ENCODE measurements at regions not wholly inside any gene's neighbourhood (a gene's known extent, or its start where the extent isn't known, plus 50 kb on each side); places are given as distances from the start of the nearest gene placed in this dataset.
"Not testable (repeated sequence)": the region's sequence is repeated elsewhere in the genome, so short reads cannot be mapped to it uniquely, and the experiment has no call there.

DNA sequence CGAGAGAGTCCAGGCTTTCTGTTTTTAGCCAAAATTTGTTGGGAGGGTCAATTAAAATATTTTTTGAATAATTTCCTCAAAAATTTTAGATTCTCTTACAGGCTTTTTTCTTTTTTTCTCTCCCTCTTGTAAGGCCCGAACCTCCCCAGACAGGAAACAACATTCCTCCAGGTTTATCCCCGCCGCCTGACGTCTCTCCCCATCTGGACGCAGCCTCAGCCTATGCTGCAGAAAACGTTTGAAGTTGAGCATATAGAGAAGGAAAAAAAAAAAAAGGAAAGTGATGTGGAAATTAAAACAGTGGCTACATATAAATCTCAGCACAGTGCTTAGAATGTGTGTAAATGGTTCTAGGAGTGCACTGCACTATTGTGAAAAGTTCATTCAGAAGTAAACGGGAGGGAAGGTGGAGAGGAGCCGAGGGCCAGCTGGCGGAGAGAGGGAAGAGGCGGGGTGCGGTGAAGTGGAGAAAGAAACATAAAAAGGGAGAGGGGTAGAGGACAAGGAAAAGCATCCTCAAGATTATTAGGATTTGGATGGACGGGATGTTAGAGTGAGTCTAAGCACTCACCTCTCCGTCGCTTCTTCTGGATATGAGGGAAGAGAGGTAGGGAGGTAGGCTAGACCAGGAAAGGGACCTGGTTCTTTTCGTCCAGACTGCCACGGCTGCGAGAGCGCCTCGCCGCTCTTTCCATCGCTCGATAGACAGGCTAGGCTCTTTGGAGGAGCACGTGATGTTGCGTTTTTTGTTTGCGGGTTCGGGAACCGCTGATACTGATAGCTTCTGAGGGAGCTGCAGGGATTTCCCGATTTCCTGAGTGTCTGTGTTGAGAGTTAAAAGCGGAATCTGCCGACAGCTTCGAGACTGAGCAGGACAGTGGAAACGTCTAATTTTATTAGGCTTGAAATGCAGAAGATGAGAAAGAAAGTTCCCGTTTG is 98.7 kb downstream of the TRIM27 start:
- DNase-seq: no peak
- Histone ChIP-seq H3K9me3 (peaks cover 0 to 16% (median 0%) of the 10 kb centered on the region in 4 donors), H3K4me3 (no peak overlapping the region), H3K36me3 (no peaks in the 10 kb centered on the region), H3K4me1 (peaks cover 0 to 14% (median 5%) of the 10 kb centered on the region in 4 donors), H3K27ac (no peak overlapping the region), H3K27me3 (peaks cover 8 to 96% (median 54%) of the 10 kb centered on the region in 3 donors)
- TF ChIP-seq, protein P1, sequence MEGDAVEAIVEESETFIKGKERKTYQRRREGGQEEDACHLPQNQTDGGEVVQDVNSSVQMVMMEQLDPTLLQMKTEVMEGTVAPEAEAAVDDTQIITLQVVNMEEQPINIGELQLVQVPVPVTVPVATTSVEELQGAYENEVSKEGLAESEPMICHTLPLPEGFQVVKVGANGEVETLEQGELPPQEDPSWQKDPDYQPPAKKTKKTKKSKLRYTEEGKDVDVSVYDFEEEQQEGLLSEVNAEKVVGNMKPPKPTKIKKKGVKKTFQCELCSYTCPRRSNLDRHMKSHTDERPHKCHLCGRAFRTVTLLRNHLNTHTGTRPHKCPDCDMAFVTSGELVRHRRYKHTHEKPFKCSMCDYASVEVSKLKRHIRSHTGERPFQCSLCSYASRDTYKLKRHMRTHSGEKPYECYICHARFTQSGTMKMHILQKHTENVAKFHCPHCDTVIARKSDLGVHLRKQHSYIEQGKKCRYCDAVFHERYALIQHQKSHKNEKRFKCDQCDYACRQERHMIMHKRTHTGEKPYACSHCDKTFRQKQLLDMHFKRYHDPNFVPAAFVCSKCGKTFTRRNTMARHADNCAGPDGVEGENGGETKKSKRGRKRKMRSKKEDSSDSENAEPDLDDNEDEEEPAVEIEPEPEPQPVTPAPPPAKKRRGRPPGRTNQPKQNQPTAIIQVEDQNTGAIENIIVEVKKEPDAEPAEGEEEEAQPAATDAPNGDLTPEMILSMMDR (IDR thresholded peaks at IDR 0.05): no peak
- no peak for TF ChIP-seq POLR2A (IDR thresholded peaks at IDR 0.05)
- WGBS, 5 donors: 3 to 7% (median 5%) methylated on average over 34 of the region's 34 CpGs
- intact Hi-C loops (cut with DNase I; ENCODE audit: low total_unique reads): no loop called here

DNA sequence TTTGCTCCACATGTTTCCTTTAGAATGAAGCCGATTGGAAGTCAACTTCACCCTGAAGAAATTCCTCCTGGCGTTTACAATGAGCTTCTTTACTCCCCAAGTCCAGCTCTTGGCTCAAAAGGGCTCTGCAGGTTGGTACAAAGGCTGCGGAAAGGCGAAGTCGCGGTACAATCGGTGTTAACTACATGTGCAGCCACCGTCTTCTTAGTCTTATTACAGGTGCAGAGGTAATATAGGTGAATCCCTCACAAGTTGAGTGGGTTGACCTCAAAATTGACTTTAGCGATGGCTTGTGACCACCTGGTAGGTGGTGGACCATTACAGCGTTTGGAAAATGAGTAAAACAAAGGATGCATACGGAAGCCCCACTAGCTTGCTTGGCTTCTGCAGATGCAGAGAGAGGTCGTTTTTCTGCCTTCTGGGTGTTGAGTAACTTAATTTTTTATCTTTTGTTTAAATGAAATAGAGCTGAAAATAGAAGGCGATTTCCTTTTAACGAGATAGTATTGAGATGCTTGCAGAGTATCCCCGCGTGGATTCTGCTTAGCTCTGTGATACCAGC is 98.0 kb downstream of the TRIM27 start:
- Histone ChIP-seq H3K4me1 (peaks cover 0 to 14% (median 5%) of the 10 kb centered on the region in 4 donors), H3K9me3 (peaks cover 0 to 16% (median 0%) of the 10 kb centered on the region in 4 donors), H3K4me3 (no peak overlapping the region), H3K36me3 (no peaks in the 10 kb centered on the region), H3K27me3 (peaks cover 8 to 88% (median 54%) of the 10 kb centered on the region in 3 donors), H3K27ac (no peak overlapping the region)
- intact Hi-C loops (cut with DNase I; ENCODE audit: low total_unique reads): no loop called here
- no peak for DNase-seq
- WGBS, 5 donors: 11 to 19% (median 15%) methylated on average over 16 of the region's 16 CpGs
- TF ChIP-seq, protein P1 (IDR thresholded peaks at IDR 0.05): no peak
- no peak for TF ChIP-seq POLR2AphosphoS5 (IDR thresholded peaks at IDR 0.05)

DNA sequence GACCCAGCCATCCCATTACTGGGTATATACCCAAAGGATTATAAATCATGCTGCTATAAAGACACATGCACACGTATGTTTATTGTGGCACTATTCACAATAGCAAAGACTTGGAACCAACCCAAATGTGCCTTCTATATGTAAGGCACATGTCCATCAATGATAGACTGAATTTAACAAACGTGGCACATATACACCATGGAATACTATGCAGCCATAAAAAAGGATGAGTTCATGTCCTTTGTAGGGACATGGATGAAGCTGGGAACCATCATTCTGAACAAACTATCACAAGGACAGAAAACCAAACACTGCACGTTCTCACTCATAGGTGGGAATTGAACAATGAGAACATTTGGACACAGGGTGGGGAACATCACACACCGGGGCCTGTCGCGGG is 92.1 kb downstream of the TRIM27 start:
- not testable (repeated sequence) for H3K36me3 ChIP-seq, H3K27ac ChIP-seq, H3K9me3 ChIP-seq, H3K4me3 ChIP-seq, H3K4me1 ChIP-seq, DNase-seq
- intact Hi-C loops (cut with DNase I; ENCODE audit: low total_unique reads): loop anchor here (10.0 kb wide), 1 partner anchor 183 kb away; no protein-coding TSS in a partner anchor
- peaks cover 0 to 73% (median 20%) of the 10 kb centered on the region in 3 donors for H3K27me3 ChIP-seq
- WGBS, 5 donors: 78 to 85% (median 82%) methylated on average over 6 of the region's 6 CpGs

DNA sequence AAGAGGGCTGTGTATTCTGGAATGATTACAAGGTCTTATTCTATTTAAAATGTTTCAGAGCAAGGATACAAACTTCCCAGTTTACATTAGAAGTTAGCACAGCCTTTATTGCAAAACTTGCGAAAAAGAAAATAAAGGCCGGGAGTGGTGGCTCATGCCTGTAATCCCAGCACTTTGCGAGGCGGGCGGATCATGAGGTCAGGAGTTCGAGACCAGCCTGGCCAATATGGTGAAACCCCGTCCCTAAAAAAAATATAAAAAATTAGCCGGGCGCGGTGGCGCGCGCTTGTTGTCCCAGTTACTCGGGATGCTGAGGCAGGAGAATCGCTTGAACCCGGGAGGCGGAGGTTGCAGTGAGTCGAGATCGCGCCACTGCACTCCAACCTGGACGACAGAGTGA is 87.1 kb downstream of the TRIM27 start:
- 32 to 45% (median 42%) methylated on average over 21 of the region's 21 CpGs for WGBS, 5 donors
- DNase-seq, H3K9me3 ChIP-seq, H3K36me3 ChIP-seq, H3K27ac ChIP-seq, H3K4me3 ChIP-seq: not testable (repeated sequence)
- Histone ChIP-seq H3K27me3 (peaks cover 0 to 53% (median 11%) of the 10 kb centered on the region in 3 donors), H3K4me1 (peaks cover 0 to 28% (median 22%) of the 10 kb centered on the region in 4 donors)
- intact Hi-C loops (cut with DNase I; ENCODE audit: low total_unique reads): loop anchor here (10.0 kb wide), 1 partner anchor 178 kb away; no protein-coding TSS in a partner anchor

DNA sequence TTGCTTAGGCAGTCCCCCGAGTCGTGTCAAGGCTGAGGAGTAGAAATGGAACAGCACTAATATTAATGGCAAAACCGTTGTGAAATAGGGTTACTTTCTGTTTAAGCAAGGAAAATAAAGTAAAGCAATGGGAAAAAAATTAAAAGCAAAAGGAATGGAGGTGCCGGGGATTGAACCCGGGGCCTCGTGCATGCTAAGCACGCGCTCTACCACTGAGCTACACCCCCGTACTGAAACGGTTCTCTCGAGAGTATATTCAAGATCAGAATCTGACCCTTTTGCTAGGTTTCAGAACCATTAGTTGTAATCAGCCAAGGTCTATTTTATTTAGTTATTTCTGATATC is 85.5 kb downstream of the TRIM27 start:
- intact Hi-C loops (cut with DNase I; ENCODE audit: low total_unique reads): loop anchor here (10.0 kb wide), 1 partner anchor 177 kb away; no protein-coding TSS in a partner anchor
- peaks cover 0 to 53% (median 11%) of the 10 kb centered on the region in 3 donors for H3K27me3 ChIP-seq
- peak overlapping the region; percentile 67 to 84 (median 75) for H3K27ac ChIP-seq
- peak overlapping the region; percentile 60 to 68 (median 63) for H3K4me3 ChIP-seq
- DNase-seq: peak; percentile 72 to 90
- peaks cover 0 to 28% (median 22%) of the 10 kb centered on the region in 4 donors for H3K4me1 ChIP-seq
- H3K36me3 ChIP-seq: no peaks in the 10 kb centered on the region
- no peaks in the 10 kb centered on the region for H3K9me3 ChIP-seq
- WGBS, 5 donors: 0 to 1% (median 1%) methylated on average over 11 of the region's 11 CpGs
- TF ChIP-seq POLR2A (IDR thresholded peaks at IDR 0.05) (no peak), POLR2AphosphoS5 (IDR thresholded peaks at IDR 0.05) (no peak), EP300 (IDR thresholded peaks at IDR 0.05) (no peak)

All from stomach (tissue), 8 donors.